SK-N-SH (cell line): ENCODE measurements at regions not wholly inside any gene's neighbourhood (a gene's known extent, or its start where the extent isn't known, plus 50 kb on each side); places are given as distances from the start of the nearest gene placed in this dataset.
"Not testable (repeated sequence)": the region's sequence is repeated elsewhere in the genome, so short reads cannot be mapped to it uniquely, and the experiment has no call there.

Source experiments
- CTCF ChIP-seq: fragments of 200-600 bp; sonication (generic); IDR thresholded peaks from 2 replicates; pipeline ENCODE4 v1.6.1; 2017; ENCODE audit warnings: antibody characterized with exemption, mild to moderate bottlenecking, moderate library complexity
- JUND ChIP-seq: IDR thresholded peaks from 2 replicates; pipeline ENCODE4 v1.4.0; 2012
- NFIC ChIP-seq: IDR thresholded peaks from 2 replicates; pipeline ENCODE4 v1.4.0; 2012; ENCODE audit warnings: borderline replicate concordance
- POLR2AphosphoS5 ChIP-seq: IDR thresholded peaks from 2 replicates; pipeline ENCODE4 v1.6.1; 2012; ENCODE audit warnings: low read depth, low read length
- RAD21 ChIP-seq: IDR thresholded peaks from 2 replicates; pipeline ENCODE4 v1.6.1; 2012; ENCODE audit warnings: mild to moderate bottlenecking, low read length
- RFX5 ChIP-seq: IDR thresholded peaks from 2 replicates; pipeline ENCODE4 v1.6.1; 2012; ENCODE audit warnings: mild to moderate bottlenecking, improper control_type of control experiment, low read length
- TAF1 ChIP-seq: IDR thresholded peaks from 2 replicates; pipeline ENCODE4 v1.6.1; 2012; ENCODE audit warnings: low read depth, mild to moderate bottlenecking, low read length, moderate library complexity, borderline replicate concordance
- USF2 ChIP-seq: fragments of 150-350 bp; IDR thresholded peaks from 2 replicates; pipeline ENCODE4 v1.6.1; 2017; ENCODE audit warnings: antibody characterized with exemption, low read length, low read depth, borderline replicate concordance
- TF ChIP-seq, protein P1 (sequence below): IDR thresholded peaks from 2 replicates; pipeline ENCODE4 v1.6.1; 2012; ENCODE audit warnings: mild to moderate bottlenecking, low read depth, low read length, moderate library complexity

DNA sequence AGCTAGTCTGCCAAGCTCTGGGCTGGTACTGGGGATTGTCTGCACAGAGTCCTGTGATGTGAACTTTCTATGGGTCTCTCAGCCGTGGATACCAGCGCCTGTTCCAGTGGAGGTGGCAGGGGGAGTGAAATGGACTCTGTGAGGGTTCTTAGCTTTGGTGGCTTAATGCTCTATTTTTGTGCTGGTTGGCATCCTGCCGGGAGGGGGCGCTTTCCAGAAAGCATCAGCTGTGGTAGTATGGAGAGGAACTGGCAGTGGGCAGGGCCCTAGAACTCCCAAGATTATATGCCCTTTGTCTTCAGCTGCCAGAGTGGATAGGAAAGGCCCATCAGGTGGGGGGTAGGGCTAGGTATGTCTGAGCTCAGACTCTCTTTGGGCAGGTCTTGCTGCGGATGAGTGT is 267.8 kb downstream of the SMARCA1 start:
- TF ChIP-seq RFX5, POLR2AphosphoS5, NFIC, JUND, USF2, TAF1, RAD21: not testable (repeated sequence)
- peak; percentile 32; the same call in 1 of the 2 replicates for TF ChIP-seq CTCF
- TF ChIP-seq, protein P1, sequence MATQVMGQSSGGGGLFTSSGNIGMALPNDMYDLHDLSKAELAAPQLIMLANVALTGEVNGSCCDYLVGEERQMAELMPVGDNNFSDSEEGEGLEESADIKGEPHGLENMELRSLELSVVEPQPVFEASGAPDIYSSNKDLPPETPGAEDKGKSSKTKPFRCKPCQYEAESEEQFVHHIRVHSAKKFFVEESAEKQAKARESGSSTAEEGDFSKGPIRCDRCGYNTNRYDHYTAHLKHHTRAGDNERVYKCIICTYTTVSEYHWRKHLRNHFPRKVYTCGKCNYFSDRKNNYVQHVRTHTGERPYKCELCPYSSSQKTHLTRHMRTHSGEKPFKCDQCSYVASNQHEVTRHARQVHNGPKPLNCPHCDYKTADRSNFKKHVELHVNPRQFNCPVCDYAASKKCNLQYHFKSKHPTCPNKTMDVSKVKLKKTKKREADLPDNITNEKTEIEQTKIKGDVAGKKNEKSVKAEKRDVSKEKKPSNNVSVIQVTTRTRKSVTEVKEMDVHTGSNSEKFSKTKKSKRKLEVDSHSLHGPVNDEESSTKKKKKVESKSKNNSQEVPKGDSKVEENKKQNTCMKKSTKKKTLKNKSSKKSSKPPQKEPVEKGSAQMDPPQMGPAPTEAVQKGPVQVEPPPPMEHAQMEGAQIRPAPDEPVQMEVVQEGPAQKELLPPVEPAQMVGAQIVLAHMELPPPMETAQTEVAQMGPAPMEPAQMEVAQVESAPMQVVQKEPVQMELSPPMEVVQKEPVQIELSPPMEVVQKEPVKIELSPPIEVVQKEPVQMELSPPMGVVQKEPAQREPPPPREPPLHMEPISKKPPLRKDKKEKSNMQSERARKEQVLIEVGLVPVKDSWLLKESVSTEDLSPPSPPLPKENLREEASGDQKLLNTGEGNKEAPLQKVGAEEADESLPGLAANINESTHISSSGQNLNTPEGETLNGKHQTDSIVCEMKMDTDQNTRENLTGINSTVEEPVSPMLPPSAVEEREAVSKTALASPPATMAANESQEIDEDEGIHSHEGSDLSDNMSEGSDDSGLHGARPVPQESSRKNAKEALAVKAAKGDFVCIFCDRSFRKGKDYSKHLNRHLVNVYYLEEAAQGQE, result not testable (repeated sequence)
